Naive B cell (primary cell): ENCODE measurements at regions not wholly inside any gene's neighbourhood (a gene's known extent, or its start where the extent isn't known, plus 50 kb on each side); places are given as distances from the start of the nearest gene placed in this dataset.

Experiments used
- ATAC-seq, 2 donors: fragments of 150-1000 bp; cut with Tn5 transposase; 2 replicates each; pipeline ENCODE4 v1.10.0; 2021; ENCODE audit warnings: low read depth in 2 of 2, mild to moderate bottlenecking in 2 of 2, moderate library complexity in 2 of 2
- DNase-seq: peaks from one replicate; pipeline ENCODE4 v3.0.0; 2022
- H3K27ac Mint-ChIP-seq, 6 donors: one replicate each; pipeline ENCODE4 v1.8.0; 2020 to 2022; ENCODE audit warnings: mild to moderate bottlenecking in 6 of 6, mixed read lengths in 6 of 6, moderate library complexity in 5 of 6, inconsistent platforms in 2 of 6
- H3K27me3 Mint-ChIP-seq, 3 donors: one replicate each; pipeline ENCODE4 v1.8.0; 2021 to 2022; ENCODE audit warnings: mixed read lengths in 3 of 3, mild to moderate bottlenecking in 1 of 3
- H3K36me3 Mint-ChIP-seq, 2 donors: one replicate each; pipeline ENCODE4 v1.8.0; 2020 to 2022; ENCODE audit warnings: mixed read lengths in 2 of 2, inconsistent platforms in 1 of 2, mild to moderate bottlenecking in 1 of 2
- H3K4me1 Mint-ChIP-seq, 3 donors: one replicate each; pipeline ENCODE4 v1.8.0; 2020 to 2022; ENCODE audit warnings: mixed read lengths in 3 of 3, inconsistent platforms in 1 of 3, mild to moderate bottlenecking in 1 of 3, moderate library complexity in 1 of 3
- H3K4me3 Mint-ChIP-seq, 8 donors: one replicate each; pipeline ENCODE4 v1.8.0; 2020 to 2022; ENCODE audit warnings: mild to moderate bottlenecking in 8 of 8, mixed read lengths in 8 of 8, moderate library complexity in 8 of 8, inconsistent platforms in 2 of 8
- H3K9me3 Mint-ChIP-seq, 7 donors: one replicate each; pipeline ENCODE4 v1.8.0; 2020 to 2022; ENCODE audit warnings: mixed read lengths in 7 of 7, mild to moderate bottlenecking in 5 of 7, inconsistent platforms in 2 of 7, moderate library complexity in 1 of 7

DNA sequence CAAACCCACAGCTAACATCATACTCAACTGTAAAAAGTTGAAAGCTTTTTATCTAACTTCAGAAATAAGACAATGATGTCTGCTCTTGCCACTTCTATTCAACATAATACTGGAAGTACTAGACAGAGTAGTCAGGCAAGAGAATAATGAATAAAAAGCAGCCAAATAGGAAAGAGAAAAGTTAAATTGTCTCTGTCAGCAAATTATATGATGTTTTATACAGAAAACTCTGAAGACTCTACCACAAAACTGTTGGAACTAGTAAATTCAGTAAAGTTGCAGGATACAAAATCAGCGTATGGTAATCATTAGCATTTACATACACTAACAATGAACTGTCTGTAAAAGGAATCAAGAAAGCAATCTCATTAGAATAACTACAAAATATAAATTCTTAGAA is 752.9 kb upstream of the CT83 start:
- H3K4me1 Mint-ChIP-seq: no peaks in the 10 kb centered on the region
- H3K27me3 Mint-ChIP-seq: no peaks in the 10 kb centered on the region
- no peak overlapping the region for H3K27ac Mint-ChIP-seq
- no peaks in the 10 kb centered on the region for H3K36me3 Mint-ChIP-seq
- no peak for DNase-seq
- no peak overlapping the region for H3K4me3 Mint-ChIP-seq
- ATAC-seq: no peak
- H3K9me3 Mint-ChIP-seq: peaks cover 0 to 7% (median 4%) of the 10 kb centered on the region in 7 donors

DNA sequence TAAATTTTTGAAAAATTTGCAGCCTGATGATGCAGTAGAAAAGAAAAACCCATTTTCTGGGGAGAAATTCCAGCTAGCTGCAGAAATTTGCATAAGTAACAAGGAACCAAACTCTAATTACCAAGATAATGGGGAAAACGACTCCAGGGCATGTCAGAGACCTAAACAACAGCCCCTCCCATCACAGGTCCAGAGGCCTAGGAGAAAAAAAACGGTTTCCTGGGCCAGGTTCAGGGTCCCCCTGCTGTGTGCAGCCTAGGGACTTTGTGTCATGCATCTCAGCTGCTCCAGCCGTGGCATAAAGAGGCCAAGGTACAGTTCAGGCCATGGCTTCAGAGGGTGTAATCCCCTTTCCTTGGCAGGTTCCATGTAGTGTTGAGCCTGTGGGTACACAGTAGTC is 733.7 kb upstream of the CT83 start:
- DNase-seq (no peak), ATAC-seq (no peak)
- H3K27me3 Mint-ChIP-seq: no peaks in the 10 kb centered on the region
- no peaks in the 10 kb centered on the region for H3K36me3 Mint-ChIP-seq
- H3K9me3 Mint-ChIP-seq: peaks cover 0 to 6% (median 2%) of the 10 kb centered on the region in 7 donors
- H3K4me3 Mint-ChIP-seq: no peak overlapping the region
- no peak overlapping the region for H3K27ac Mint-ChIP-seq
- H3K4me1 Mint-ChIP-seq: no peaks in the 10 kb centered on the region

DNA sequence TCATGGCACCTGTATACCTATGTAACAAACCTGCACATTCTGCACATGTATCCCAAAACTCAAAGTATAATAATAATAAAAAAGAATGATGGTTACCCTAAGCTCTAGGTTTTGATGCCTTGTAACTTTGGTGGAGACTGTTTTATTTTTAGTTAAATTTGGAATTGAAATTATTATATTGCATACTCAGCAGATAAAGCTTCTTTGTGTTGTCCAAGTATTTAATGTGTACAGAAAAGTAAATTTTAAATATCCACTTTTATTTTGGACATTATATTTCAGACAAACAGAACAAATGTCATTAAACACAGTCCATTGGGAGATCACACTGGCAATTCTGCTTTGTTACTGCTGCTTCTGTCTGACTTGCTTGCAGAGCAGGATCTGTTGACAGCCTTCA is 684.5 kb upstream of the CT83 start:
- Mint-ChIP-seq H3K4me1 (no peaks in the 10 kb centered on the region), H3K27ac (no peak overlapping the region), H3K9me3 (peaks cover 0 to 20% (median 8%) of the 10 kb centered on the region in 7 donors), H3K36me3 (no peaks in the 10 kb centered on the region), H3K4me3 (no peak overlapping the region), H3K27me3 (no peaks in the 10 kb centered on the region)
- ATAC-seq: no peak
- no peak for DNase-seq

DNA sequence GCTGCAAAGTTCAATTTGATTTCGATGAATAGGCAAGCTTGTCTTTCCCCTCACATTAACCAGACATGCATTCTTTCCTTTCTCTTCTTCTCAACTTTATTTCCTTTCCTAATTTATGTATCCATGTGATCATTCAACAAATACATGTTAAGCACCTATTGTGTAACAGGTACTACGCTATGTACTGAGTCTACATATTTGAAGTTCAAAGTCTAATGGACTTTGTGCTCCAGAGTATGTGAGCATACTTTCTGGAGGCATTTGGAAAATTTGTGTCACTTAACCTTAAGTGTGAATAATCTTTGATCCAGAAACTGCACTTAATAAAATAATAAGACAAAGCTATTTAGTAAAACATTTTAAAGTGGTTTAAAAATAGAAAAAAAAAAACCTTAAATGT is 675.3 kb upstream of the CT83 start:
- Mint-ChIP-seq H3K4me3 (no peak overlapping the region), H3K27me3 (no peaks in the 10 kb centered on the region), H3K4me1 (no peaks in the 10 kb centered on the region), H3K27ac (no peak overlapping the region), H3K9me3 (peaks cover 0 to 5% (median 0%) of the 10 kb centered on the region in 7 donors), H3K36me3 (no peaks in the 10 kb centered on the region)
- no peak for DNase-seq
- ATAC-seq: no peak

DNA sequence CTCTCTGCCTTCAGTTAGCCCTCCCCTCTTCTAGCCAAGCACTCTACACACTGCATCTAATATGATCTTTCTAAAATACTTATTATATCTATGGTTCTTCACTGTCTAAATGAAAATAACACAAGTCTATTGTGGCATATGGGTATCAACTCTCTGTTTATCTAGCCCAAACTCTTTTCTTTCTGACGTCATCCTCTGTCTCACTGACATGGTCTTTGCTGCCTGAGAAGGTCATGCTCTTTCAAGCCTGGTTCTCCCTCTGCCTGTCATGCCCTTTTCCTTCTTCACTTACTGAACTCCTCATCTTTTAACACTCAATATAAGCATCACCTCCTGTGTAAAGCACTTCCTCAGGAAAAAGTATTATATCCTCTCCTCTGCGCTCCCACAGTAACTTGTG is 672.2 kb upstream of the CT83 start:
- Mint-ChIP-seq H3K9me3 (peaks cover 0 to 7% (median 0%) of the 10 kb centered on the region in 7 donors), H3K4me3 (no peak overlapping the region), H3K27ac (no peak overlapping the region), H3K27me3 (no peaks in the 10 kb centered on the region), H3K4me1 (no peaks in the 10 kb centered on the region), H3K36me3 (no peaks in the 10 kb centered on the region)
- ATAC-seq (no peak), DNase-seq (no peak)

GRCh38 chrX:117120700-117121099 is 657.9 kb upstream of the CT83 start:
- Mint-ChIP-seq H3K27me3 (no peaks in the 10 kb centered on the region), H3K36me3 (no peaks in the 10 kb centered on the region), H3K9me3 (peaks cover 3 to 31% (median 7%) of the 10 kb centered on the region in 7 donors), H3K27ac (no peak overlapping the region), H3K4me1 (no peaks in the 10 kb centered on the region), H3K4me3 (no peak overlapping the region)
- DNase-seq: no peak
- ATAC-seq: no peak

GRCh38 chrX:117096528-117096927 is 633.8 kb upstream of the CT83 start:
- Mint-ChIP-seq H3K4me3 (no peak overlapping the region), H3K36me3 (no peaks in the 10 kb centered on the region)
- no peak for ATAC-seq

DNA sequence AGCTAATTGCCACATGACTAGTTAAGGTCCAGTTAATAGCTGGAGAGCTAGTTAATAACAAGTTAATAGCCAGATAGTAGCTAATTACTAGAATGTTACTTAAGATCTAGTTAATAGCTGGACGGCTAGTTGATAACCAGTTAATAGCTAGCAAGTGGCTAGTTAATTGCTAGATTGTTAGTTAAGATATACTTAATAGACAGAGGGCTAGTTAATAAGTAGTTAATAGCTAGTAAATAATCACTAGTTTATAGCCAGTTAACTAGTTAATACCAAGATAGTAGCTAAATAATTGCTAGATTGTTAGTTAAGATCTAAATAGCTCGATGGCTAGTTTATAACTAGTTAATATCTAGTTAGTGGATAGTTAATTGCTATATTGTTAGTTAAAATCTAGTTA is 632.6 kb upstream of the CT83 start:
- Mint-ChIP-seq H3K27ac (no peak overlapping the region), H3K27me3 (no peaks in the 10 kb centered on the region), H3K4me3 (no peak overlapping the region), H3K9me3 (peaks cover 0 to 5% (median 0%) of the 10 kb centered on the region in 7 donors), H3K4me1 (no peaks in the 10 kb centered on the region), H3K36me3 (no peaks in the 10 kb centered on the region)
- DNase-seq: no peak
- ATAC-seq: no peak

More at GRCh38 chrX:117096528-117096927, 633.8 kb upstream of the CT83 start:
- Mint-ChIP-seq H3K9me3 (peaks cover 0 to 5% (median 0%) of the 10 kb centered on the region in 7 donors), H3K4me1 (no peaks in the 10 kb centered on the region), H3K27ac (no peak overlapping the region), H3K27me3 (no peaks in the 10 kb centered on the region)
- DNase-seq: no peak

GRCh38 chrX:117094149-117094548 is 631.4 kb upstream of the CT83 start:
- H3K4me3 Mint-ChIP-seq: no peak overlapping the region
- no peaks in the 10 kb centered on the region for H3K4me1 Mint-ChIP-seq
- DNase-seq (no peak), ATAC-seq (no peak)
- H3K36me3 Mint-ChIP-seq: no peaks in the 10 kb centered on the region
- no peak overlapping the region for H3K27ac Mint-ChIP-seq
- peaks cover 0 to 2% (median 0%) of the 10 kb centered on the region in 7 donors for H3K9me3 Mint-ChIP-seq
- no peaks in the 10 kb centered on the region for H3K27me3 Mint-ChIP-seq

GRCh38 chrX:117093319-117093718 is 630.5 kb upstream of the CT83 start:
- ATAC-seq (no peak), DNase-seq (no peak)
- Mint-ChIP-seq H3K9me3 (peaks cover 0 to 2% (median 0%) of the 10 kb centered on the region in 7 donors), H3K36me3 (no peaks in the 10 kb centered on the region), H3K27me3 (no peaks in the 10 kb centered on the region), H3K4me3 (no peak overlapping the region), H3K27ac (no peak overlapping the region), H3K4me1 (no peaks in the 10 kb centered on the region)

GRCh38 chrX:117092641-117093040 is 629.9 kb upstream of the CT83 start:
- Mint-ChIP-seq H3K36me3 (no peaks in the 10 kb centered on the region), H3K9me3 (peaks cover 0 to 2% (median 0%) of the 10 kb centered on the region in 7 donors), H3K4me3 (no peak overlapping the region), H3K27ac (no peak overlapping the region), H3K27me3 (no peaks in the 10 kb centered on the region), H3K4me1 (no peaks in the 10 kb centered on the region)
- ATAC-seq (no peak), DNase-seq (no peak)

GRCh38 chrX:117063224-117063623 is 600.4 kb upstream of the CT83 start:
- no peak for DNase-seq
- ATAC-seq: no peak
- no peak overlapping the region for H3K4me3 Mint-ChIP-seq
- no peak overlapping the region for H3K27ac Mint-ChIP-seq
- no peaks in the 10 kb centered on the region for H3K36me3 Mint-ChIP-seq
- H3K27me3 Mint-ChIP-seq: no peaks in the 10 kb centered on the region
- H3K9me3 Mint-ChIP-seq: peaks cover 0 to 16% (median 3%) of the 10 kb centered on the region in 7 donors
- no peaks in the 10 kb centered on the region for H3K4me1 Mint-ChIP-seq

GRCh38 chrX:117059848-117060247 is 597.1 kb upstream of the CT83 start:
- no peak overlapping the region for H3K27ac Mint-ChIP-seq
- no peaks in the 10 kb centered on the region for H3K27me3 Mint-ChIP-seq
- no peaks in the 10 kb centered on the region for H3K4me1 Mint-ChIP-seq
- ATAC-seq (no peak), DNase-seq (no peak)
- H3K4me3 Mint-ChIP-seq: no peak overlapping the region
- H3K36me3 Mint-ChIP-seq: no peaks in the 10 kb centered on the region
- H3K9me3 Mint-ChIP-seq: peaks cover 0 to 16% (median 3%) of the 10 kb centered on the region in 7 donors

DNA sequence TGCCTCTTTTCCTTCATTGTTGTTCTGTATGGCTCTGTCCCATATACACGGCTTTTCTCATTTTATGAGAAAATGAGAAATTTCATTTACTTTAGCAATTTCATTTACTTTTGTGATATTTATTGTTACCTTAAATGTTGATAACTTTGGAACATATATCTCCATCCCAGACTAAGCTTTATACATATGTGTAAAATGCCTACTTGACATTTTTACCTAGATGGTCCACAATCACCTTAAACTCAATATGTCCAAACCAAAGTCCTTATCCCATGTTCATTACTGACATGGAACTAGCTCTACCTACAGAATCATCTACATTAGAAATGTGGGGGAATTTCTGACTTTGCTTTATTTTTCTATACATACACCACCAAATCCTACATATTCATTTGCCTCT is 590.5 kb upstream of the CT83 start:
- DNase-seq (no peak), ATAC-seq (no peak)
- Mint-ChIP-seq H3K27me3 (no peaks in the 10 kb centered on the region), H3K4me3 (no peak overlapping the region), H3K4me1 (no peaks in the 10 kb centered on the region), H3K36me3 (peaks cover 4 to 5% of the 10 kb centered on the region in 2 donors), H3K9me3 (peaks cover 6 to 32% (median 21%) of the 10 kb centered on the region in 7 donors), H3K27ac (no peak overlapping the region)

- Mint-ChIP-seq H3K4me3 (no peak overlapping the region), H3K9me3 (peaks cover 0 to 10% (median 0%) of the 10 kb centered on the region in 7 donors), H3K4me1 (no peaks in the 10 kb centered on the region), H3K27ac (no peak overlapping the region), H3K27me3 (no peaks in the 10 kb centered on the region), H3K36me3 (no peaks in the 10 kb centered on the region)
- DNase-seq: no peak
- ATAC-seq: no peak
Observed at GRCh38 chrX:117038918-117039440, 576.2 kb upstream of the CT83 start.
